ENCODE measurements at regions not wholly inside any gene's neighbourhood (a gene's known extent, or its start where the extent isn't known, plus 50 kb on each side); places are given as distances from the start of the nearest gene placed in this dataset.
"Not testable (repeated sequence)": the region's sequence is repeated elsewhere in the genome, so short reads cannot be mapped to it uniquely, and the experiment has no call there.

GRCh38 chr6:78538002-78538401, 329.3 kb upstream of the IRAK1BP1 start:
- Histone ChIP-seq H4K5ac (ENCODE audit: low read depth, low read length) (no peak overlapping the region), H3K79me1 (ENCODE audit: low read depth in 1 of 2, low read length in 2 of 2) (no peaks in the 10 kb centered on the region), H4K20me1 (ENCODE audit: insufficient read depth, low read length) (no peaks in the 10 kb centered on the region), H2BK120ac (ENCODE audit: low read depth, low read length) (no peak overlapping the region), H4K8ac (ENCODE audit: low read depth in 2 of 2, low read length in 2 of 2) (no peak overlapping the region), H3K4ac (ENCODE audit: low read depth, low read length) (no peak overlapping the region), H3K9me3 (ENCODE audit: control insufficient read depth, insufficient read depth, low read length) (no peaks in the 10 kb centered on the region), H3K4me2 (ENCODE audit: low read depth, low read length) (no peak overlapping the region), H3K18ac (ENCODE audit: low read depth, low read length) (no peak overlapping the region), H3K27ac (ENCODE audit: insufficient read depth, low read length) (no peak overlapping the region), H3K4me1 (ENCODE audit: control insufficient read depth, insufficient read depth, low read length) (no peaks in the 10 kb centered on the region; the same call in 1 of the 2 replicates), H3K23ac (ENCODE audit: low read depth, low read length) (no peak overlapping the region), H2BK20ac (ENCODE audit: low read depth, low read length) (no peak overlapping the region), H3K4me3 (ENCODE audit: insufficient read depth, low read depth, low read length) (no peak overlapping the region), H2AK5ac (ENCODE audit: low read depth, low read length) (no peak overlapping the region), H3K14ac (replicated peaks; ENCODE audit: low read depth, low read length) (no peak overlapping the region), H3K9me1 (ENCODE audit: insufficient read depth, low read length) (no peaks in the 10 kb centered on the region), H4K91ac (ENCODE audit: insufficient read depth, low read depth, low read length) (no peak overlapping the region), H2BK15ac (ENCODE audit: low read depth, low read length) (no peak overlapping the region), H2AFZ (replicated peaks; ENCODE audit: low read length, poor library complexity) (no peak overlapping the region), H3K9ac (ENCODE audit: low read depth, low read length) (no peak overlapping the region), H2AK9ac (replicated peaks; ENCODE audit: low read depth, low read length, poor library complexity) (no peak overlapping the region), H3K56ac (ENCODE audit: extremely low read depth, insufficient read depth, low read length) (no peak overlapping the region), H2BK5ac (ENCODE audit: low read depth, low read length, poor library complexity, severe bottlenecking) (no peak overlapping the region), H3K27me3 (ENCODE audit: control insufficient read depth, insufficient read depth, low read length) (no peaks in the 10 kb centered on the region), H3K36me3 (ENCODE audit: control insufficient read depth, insufficient read depth, low read length) (no peaks in the 10 kb centered on the region)
- ATAC-seq (ENCODE audit: low read depth) (no peak), DNase-seq (peak; percentile 36)
- dilution Hi-C loops (cut with HindIII; ENCODE audit: low sequenced_read_pairs, unreplicated experiment) (no loop called here), in situ Hi-C loops (cut with MboI; ENCODE audit: low sequenced_read_pairs) (no loop called here), intact Hi-C loops (cut with micrococcal nuclease) (no loop called here)
- CTCF ChIA-PET: no interaction called here
- TF ChIP-seq ELK1 (IDR thresholded peaks at IDR 0.05; ENCODE audit: borderline replicate concordance, low read depth, low read length): no peak
- TF ChIP-seq USF2 (IDR thresholded peaks at IDR 0.05; ENCODE audit: low read depth, low read length): no peak
- TF ChIP-seq RAD21 (IDR thresholded peaks at IDR 0.05; ENCODE audit: low read length): no peak
- TF ChIP-seq BHLHE40 (IDR thresholded peaks at IDR 0.05; ENCODE audit: low read depth, low read length): no peak
- TF ChIP-seq MAFK (IDR thresholded peaks at IDR 0.05; ENCODE audit: low read depth, low read length): no peak
- no peak for TF ChIP-seq NFE2L2 (IDR thresholded peaks at IDR 0.05; ENCODE audit: low read depth, low read length)
- TF ChIP-seq RCOR1 (IDR thresholded peaks at IDR 0.05; ENCODE audit: insufficient replicate concordance, low read length): no peak
- POLR2A ChIA-PET (ENCODE audit: unreplicated experiment): no interaction called here
- BruUV-seq (replicated peaks): no TSS peak
- WGBS, 2 experiments (ENCODE audit: extremely low coverage in 2 of 2, insufficient read length in 1 of 2): no CpG with 5 or more reads among the region's 2 CpGs

- H2BK15ac ChIP-seq (ENCODE audit: low read depth, low read length); DNase-seq; H4K5ac ChIP-seq (ENCODE audit: low read depth, low read length); H3K4me2 ChIP-seq (ENCODE audit: low read depth, low read length); H3K14ac ChIP-seq (replicated peaks; ENCODE audit: low read depth, low read length); H4K8ac ChIP-seq (ENCODE audit: low read depth in 2 of 2, low read length in 2 of 2); H3K4me3 ChIP-seq (ENCODE audit: insufficient read depth, low read depth, low read length); H2AFZ ChIP-seq (replicated peaks; ENCODE audit: low read length, poor library complexity); ATAC-seq (ENCODE audit: low read depth); H3K36me3 ChIP-seq (ENCODE audit: control insufficient read depth, insufficient read depth, low read length); H4K91ac ChIP-seq (ENCODE audit: insufficient read depth, low read depth, low read length); POLR2A ChIA-PET (ENCODE audit: unreplicated experiment); H2BK120ac ChIP-seq (ENCODE audit: low read depth, low read length); intact Hi-C loops (cut with micrococcal nuclease); H3K9me1 ChIP-seq (ENCODE audit: insufficient read depth, low read length); H3K18ac ChIP-seq (ENCODE audit: low read depth, low read length); H3K79me1 ChIP-seq (ENCODE audit: low read depth in 1 of 2, low read length in 2 of 2); H3K9ac ChIP-seq (ENCODE audit: low read depth, low read length); H3K4me1 ChIP-seq (ENCODE audit: control insufficient read depth, insufficient read depth, low read length); H4K20me1 ChIP-seq (ENCODE audit: insufficient read depth, low read length); H2BK20ac ChIP-seq (ENCODE audit: low read depth, low read length); H3K9me3 ChIP-seq (ENCODE audit: control insufficient read depth, insufficient read depth, low read length); H3K56ac ChIP-seq (ENCODE audit: extremely low read depth, insufficient read depth, low read length); BruUV-seq (replicated peaks); dilution Hi-C loops (cut with HindIII; ENCODE audit: low sequenced_read_pairs, unreplicated experiment); H3K27me3 ChIP-seq (ENCODE audit: control insufficient read depth, insufficient read depth, low read length); CTCF ChIA-PET; H2AK9ac ChIP-seq (replicated peaks; ENCODE audit: low read depth, low read length, poor library complexity); H2AK5ac ChIP-seq (ENCODE audit: low read depth, low read length); H3K27ac ChIP-seq (ENCODE audit: insufficient read depth, low read length); in situ Hi-C loops (cut with MboI; ENCODE audit: low sequenced_read_pairs); H3K23ac ChIP-seq (ENCODE audit: low read depth, low read length); H2BK5ac ChIP-seq (ENCODE audit: low read depth, low read length, poor library complexity, severe bottlenecking); H3K4ac ChIP-seq (ENCODE audit: low read depth, low read length): not testable (repeated sequence)
- no CpG with 5 or more reads among the region's 3 CpGs for WGBS, 2 experiments (ENCODE audit: extremely low coverage in 2 of 2, insufficient read length in 1 of 2)
Observed at GRCh38 chr6:78547636-78548035, 319.7 kb upstream of the IRAK1BP1 start.

Measured in IMR-90 (cell line).